HS-5 (cell line): ENCODE measurements at regions not wholly inside any gene's neighbourhood (a gene's known extent, or its start where the extent isn't known, plus 50 kb on each side); places are given as distances from the start of the nearest gene placed in this dataset.
"Not testable (repeated sequence)": the region's sequence is repeated elsewhere in the genome, so short reads cannot be mapped to it uniquely, and the experiment has no call there.

Experiments
- DNase-seq: peaks from one replicate; pipeline ENCODE4 v3.0.0-alpha.2; 2012; ENCODE audit warnings: low read depth

DNA sequence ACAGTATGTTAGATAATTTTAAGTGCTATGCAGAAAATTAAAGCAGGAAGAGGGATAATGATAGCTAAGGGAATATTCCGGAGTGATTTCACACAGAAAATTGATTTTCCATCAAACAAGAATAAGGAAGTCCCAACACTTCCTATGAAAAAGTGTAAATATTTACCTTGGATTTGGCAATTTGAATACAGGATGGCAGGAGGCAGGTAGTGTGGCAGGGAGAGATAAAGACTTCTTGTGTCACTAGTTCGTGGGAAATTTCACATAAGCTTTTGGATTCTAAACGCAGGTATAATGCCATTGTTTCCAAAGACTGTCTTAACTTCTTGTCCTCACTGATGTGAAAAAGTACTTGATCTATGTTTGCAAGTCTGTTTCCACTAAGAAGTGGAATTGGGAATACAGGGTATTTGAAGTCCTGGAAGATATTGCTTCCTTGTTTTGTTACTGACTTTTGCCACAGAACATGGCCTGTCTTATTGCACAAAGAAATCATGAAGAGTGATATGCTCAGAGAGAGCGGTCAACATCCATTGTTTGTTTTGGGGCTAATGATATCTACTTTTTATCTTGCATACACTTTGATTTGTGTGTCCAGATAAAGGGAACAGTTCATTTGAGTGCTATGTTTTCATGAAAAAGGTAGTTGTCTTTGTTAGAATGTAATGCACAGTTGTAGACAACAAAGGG, 1216.1 kb upstream of the FAM98A start:
- no peak for DNase-seq

DNA sequence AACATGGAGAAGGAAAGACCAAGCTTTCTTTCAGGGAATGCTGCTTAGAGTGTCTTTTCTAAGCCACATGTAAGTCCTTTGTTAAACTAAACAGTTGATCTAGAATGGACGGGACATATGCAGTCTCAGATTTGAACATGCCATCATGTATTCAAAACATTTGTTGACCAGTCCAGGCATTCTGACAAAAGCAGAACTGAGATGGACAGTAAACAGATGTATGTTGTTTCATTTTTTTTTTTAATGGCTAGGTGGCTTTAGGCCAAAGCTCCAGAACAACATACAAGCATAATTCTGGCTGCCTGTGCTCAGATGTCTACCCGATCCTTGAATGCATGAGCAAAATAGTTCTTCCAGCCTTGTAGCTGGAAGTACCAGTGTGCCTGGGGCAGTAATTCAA, 1211.4 kb upstream of the FAM98A start:
- DNase-seq, result no peak

DNA sequence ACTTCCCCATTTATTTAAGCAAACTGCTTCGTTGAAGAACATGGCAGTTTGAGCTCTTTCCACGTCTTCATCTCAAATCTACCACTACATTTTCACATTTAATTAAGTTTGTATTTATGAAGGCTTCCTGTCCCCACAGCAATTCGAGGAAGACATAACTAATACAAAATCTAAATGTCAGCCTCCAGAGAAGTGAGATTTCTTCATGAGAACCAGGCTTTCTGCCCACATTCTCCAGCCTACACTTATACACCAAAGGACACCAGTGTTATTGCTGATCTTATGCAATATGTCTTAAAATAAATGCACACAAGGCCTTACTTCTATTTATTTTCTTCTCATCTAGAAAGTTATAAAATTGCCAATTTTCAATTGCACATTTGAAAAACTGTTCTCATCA, 1209.3 kb upstream of the FAM98A start:
- DNase-seq, result no peak

DNA sequence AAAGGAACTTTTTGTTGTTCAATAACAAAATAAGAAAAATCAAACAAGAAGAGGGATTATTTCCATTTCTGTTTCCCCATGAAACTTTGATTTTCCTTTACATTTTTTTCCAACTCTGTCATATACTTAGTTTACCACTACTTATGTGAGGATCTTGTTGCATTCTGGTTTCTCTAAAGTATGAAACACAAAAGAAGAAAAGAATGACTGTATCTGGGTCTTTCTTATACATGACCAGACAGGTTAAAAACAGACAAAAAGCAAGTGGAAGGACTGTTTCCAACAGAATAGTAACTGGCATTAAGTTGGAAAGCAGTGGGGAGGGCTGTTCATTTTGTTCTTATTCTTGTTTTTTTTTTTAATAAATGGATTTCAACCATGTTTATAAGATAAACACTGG, 1207.8 kb upstream of the FAM98A start:
- no peak for DNase-seq

GRCh38 chr2:34806396-34806795, 1207.3 kb upstream of the FAM98A start:
- no peak for DNase-seq

- DNase-seq, result no peak
Measured at GRCh38 chr2:34799556-34799955, 1200.5 kb upstream of the FAM98A start.

DNA sequence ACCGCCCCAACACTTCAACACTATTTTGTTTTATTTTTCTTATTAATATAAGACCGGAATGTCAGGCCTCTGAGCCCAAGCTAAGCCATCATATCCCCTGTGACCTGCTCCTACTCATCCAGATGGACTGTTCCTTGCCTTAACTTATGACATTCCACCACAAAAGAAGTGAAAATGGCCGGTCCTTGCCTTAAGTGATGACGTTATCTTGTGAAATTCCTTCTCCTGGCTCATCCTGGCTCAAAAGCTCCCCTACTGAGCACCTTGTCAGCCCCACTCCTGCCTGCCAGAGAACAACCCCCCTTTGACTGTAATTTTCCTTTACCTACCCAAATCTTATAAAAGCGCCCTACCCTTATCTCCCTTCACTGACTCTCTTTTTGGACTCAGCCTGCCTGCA, 1196.5 kb upstream of the FAM98A start:
- not testable (repeated sequence) for DNase-seq

- DNase-seq, result no peak
Measured at GRCh38 chr2:34789169-34789568, 1190.1 kb upstream of the FAM98A start.

GRCh38 chr2:34787341-34787740, 1188.2 kb upstream of the FAM98A start:
- no peak for DNase-seq

- DNase-seq, result no peak
Measured at GRCh38 chr2:34785206-34785785, 1186.2 kb upstream of the FAM98A start.

DNA sequence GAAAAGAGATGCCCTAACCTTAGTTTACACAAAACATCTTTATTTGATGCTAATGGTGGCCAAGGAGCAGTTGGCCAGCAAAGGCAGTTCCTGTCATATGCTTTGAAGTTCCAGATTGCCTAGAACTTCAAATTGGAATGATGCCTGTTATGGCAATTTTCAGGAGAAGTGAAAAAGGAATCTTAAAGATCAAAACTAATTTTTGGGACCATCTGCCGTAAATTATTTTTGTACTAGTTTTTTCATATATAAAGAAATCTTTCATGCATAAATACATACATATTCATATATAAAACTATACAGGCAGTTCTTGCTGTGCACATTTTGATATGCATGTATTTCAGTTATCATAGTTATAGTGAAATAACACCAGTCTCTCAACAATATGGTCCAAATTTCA, 1185.6 kb upstream of the FAM98A start:
- no peak for DNase-seq

DNA sequence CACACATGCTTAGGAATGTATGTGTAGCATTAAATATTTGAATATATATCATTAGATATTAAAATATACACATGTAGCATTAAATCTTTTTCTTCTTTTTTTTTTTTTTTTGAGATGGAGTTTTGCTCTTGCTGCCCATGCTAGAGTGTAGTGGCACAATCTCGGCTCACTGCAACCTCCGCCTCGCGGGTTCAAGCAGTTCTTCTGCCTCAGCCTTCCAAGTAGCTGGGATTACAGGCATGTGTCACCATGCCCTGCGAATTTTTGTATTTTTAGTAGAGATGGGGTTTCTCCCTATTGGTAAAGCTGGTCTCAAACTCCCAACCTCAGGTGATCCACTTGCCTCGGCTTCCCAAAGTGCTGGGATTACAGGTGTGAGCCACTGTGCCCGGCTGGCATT, 1151.6 kb upstream of the FAM98A start:
- DNase-seq, result not testable (repeated sequence)

DNA sequence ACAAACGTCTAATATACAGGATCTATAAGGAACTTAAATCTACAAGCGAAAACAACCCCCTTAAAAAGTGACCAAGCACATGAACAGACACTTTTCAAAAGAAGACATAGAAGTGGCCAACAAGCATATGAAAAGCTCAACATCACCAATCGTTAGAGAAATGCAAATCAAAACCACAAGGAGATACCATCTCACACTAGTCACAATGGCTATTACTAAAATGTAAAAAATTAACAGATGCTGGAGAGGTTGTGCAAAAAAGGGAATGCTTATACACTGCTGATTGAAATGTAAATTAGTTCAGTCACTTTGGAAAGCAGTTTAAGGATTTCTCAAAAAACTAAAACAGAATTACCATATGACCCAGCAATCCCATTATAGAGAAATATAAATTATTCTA, 1148.5 kb upstream of the FAM98A start:
- DNase-seq, result no peak

- DNase-seq, result no peak
Measured at GRCh38 chr2:34738691-34739090, 1139.6 kb upstream of the FAM98A start.

DNA sequence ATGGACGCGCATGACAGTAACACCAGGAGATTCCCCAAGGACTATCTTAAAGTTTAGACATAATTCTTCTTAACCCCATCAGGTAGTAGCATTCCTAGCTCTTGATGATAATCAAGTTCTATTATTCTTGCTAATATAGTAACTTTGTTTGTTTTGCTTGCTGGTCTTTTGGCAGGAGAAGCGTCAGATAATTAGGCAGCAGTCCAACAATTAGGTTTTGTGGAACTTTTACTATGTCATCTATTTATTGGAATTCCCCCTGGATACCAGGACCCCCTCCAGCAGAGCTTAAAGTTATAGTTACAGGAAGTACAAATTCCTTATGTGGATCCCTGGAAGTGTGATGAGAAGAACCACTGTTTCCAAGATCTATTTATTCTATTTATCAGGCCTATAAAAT, 1138.0 kb upstream of the FAM98A start:
- no peak for DNase-seq

DNA sequence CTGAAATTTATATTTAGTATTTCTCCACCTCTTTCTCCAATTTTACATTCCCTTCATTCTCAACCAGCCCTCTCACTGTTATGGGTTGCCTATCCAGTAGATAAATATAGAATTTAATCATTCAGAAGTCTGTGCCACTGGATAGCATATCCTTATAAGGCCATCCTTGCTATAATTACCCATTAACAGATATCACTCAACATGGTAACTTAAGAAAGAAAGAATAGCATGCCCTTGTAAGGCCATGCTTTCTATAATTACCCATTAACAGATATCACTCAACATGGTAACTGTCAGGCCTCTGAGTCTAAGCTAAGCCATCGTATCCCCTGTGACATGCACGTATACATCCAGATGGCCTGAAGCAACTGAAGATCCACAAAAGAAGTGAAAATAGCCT, 1137.4 kb upstream of the FAM98A start:
- DNase-seq, result no peak

- no peak for DNase-seq
Measured at GRCh38 chr2:34734662-34735061, 1135.6 kb upstream of the FAM98A start.

DNA sequence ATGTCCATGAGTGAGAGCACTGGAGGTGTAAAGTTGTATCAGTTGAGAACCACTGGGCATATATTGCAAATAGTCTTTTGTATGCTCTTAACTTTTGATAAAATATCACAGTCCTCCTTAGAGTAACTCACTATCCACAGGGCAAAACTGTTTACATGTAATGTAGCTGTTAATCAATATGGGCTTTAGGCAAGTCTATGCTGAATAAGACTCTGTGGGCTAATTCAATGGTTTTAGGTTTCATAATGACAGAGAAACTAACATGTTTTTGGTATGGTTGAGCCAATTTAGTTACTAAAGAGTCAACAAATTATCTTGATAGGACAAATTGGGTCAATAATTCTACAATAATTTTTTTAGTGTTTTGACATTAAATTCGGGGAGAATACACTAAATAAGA, 1134.9 kb upstream of the FAM98A start:
- no peak for DNase-seq

- no peak for DNase-seq
Measured at GRCh38 chr2:34731292-34731691, 1132.2 kb upstream of the FAM98A start.

DNA sequence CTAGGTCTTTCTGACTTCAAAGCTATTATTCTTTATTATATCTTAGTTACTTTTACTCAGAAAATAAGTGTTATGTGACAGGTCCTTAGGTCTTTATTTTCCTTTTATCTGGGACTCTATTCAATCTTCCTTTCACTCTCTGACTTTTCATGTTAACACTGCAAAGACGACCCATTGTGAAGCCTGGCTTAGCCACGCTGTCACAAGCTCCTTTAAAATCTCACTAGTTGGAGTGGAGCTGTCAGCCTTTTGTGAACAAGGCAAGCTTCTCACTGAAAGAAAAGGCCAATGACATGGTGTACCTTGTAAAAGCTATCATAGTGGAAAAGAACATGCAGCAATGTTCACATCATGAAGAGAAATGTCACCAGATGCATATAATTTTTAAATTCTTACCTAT, 1130.7 kb upstream of the FAM98A start:
- no peak for DNase-seq

GRCh38 chr2:34724107-34724506, 1125.0 kb upstream of the FAM98A start:
- DNase-seq, result no peak

GRCh38 chr2:34723683-34724082, 1124.6 kb upstream of the FAM98A start:
- no peak for DNase-seq

- no peak for DNase-seq
Measured at GRCh38 chr2:34719206-34719605, 1120.1 kb upstream of the FAM98A start.

DNA sequence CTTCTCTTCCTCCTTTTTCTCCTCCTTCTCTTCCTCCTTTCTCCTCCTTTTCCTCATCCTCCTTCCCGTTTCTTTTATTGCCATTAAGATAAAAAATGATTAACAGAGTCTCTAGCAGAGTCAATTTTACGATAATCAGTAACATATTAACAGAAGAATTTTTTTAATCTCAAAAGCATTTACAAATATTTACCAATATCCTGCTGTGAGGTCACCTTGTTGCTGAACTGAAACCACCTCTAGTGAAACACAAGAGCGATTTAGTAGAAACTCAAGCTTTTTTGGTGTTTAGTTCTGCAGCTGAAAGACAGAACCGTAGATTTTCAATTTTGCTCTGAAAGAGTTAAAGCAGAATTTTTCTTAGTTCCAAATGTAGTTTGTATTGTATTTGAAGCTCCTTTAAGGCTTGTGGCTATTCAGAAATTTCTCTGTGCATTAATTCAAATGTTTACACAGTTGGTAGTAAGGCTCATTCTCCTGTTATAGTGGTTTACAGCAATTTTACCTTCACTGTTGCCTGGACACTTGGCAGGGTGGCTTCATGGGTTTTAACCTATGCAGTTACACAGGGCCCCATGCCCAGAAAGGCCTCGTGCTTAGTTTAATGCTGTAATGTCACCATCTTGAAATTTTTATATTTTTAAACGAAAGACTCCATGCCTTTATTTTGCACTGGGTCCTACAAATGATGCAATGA, 1106.6 kb upstream of the FAM98A start:
- no peak for DNase-seq
